ES-I3 (cell line): ENCODE measurements at regions not wholly inside any gene's neighbourhood (a gene's known extent, or its start where the extent isn't known, plus 50 kb on each side); places are given as distances from the start of the nearest gene placed in this dataset.

Experiments
- H3K36me3 ChIP-seq: 2 replicates; pipeline ENCODE4 v1.6.1; 2013; ENCODE audit warnings: mild to moderate bottlenecking, low read length, control low read depth, moderate library complexity; ENCODE audit not compliant: insufficient read depth
- H3K4me1 ChIP-seq: 2 replicates; pipeline ENCODE4 v1.6.1; 2013; ENCODE audit warnings: mild to moderate bottlenecking, control low read depth, low read length; ENCODE audit not compliant: insufficient read depth
- H3K9ac ChIP-seq: 2 replicates; pipeline ENCODE4 v1.6.1; 2013; ENCODE audit warnings: low read depth, mild to moderate bottlenecking, low read length, moderate library complexity
- H3K9me3 ChIP-seq: 2 replicates; pipeline ENCODE4 v1.6.1; 2013; ENCODE audit warnings: mild to moderate bottlenecking, low read length, moderate library complexity; ENCODE audit not compliant: control insufficient read depth, insufficient read depth

DNA sequence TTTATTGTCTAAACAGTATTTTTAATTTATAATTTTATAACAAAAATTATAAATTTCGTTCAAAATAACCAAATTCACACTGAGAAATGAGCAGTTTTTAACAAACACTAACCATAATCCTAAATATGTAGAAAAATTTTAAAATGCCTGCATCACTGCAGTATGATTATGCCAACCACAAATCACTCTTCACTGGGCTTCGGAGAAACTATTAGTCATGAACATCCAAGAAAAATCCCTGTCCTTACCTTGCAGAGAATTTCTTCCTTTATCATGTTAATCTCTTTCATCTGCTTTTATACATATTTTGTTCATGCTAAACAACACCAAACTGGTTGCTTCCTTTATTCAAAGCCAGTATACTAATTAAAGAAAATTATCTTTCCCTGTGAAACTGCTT, 511.0 kb upstream of the ALCAM start:
- no peak overlapping the region for H3K9ac ChIP-seq
- H3K4me1 ChIP-seq: peaks cover 23% of the 10 kb centered on the region; the same call in 1 of the 2 replicates
- no peaks in the 10 kb centered on the region for H3K36me3 ChIP-seq
- H3K9me3 ChIP-seq: no peaks in the 10 kb centered on the region

DNA sequence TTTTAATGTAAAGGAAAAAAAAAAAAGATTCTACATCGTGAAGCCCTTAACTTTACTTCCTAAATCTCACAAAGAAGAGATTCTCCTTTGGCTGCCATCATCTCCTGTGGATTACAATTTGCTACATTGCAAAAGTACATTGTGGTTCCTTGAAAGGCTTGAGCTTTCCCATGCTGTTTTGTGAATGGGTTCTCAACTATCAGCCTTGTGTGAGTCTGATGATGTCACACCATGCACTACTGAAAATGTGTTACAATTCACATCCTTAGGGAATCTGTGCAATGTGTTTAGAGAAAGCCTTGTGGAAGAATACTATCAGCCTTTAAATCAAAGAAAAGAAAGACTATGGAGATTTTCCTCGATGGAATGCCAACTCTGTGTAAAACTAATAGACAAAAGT, 510.0 kb upstream of the ALCAM start:
- Histone ChIP-seq H3K36me3 (no peaks in the 10 kb centered on the region), H3K4me1 (peaks cover 23% of the 10 kb centered on the region; the same call in 1 of the 2 replicates), H3K9me3 (no peaks in the 10 kb centered on the region), H3K9ac (no peak overlapping the region)

DNA sequence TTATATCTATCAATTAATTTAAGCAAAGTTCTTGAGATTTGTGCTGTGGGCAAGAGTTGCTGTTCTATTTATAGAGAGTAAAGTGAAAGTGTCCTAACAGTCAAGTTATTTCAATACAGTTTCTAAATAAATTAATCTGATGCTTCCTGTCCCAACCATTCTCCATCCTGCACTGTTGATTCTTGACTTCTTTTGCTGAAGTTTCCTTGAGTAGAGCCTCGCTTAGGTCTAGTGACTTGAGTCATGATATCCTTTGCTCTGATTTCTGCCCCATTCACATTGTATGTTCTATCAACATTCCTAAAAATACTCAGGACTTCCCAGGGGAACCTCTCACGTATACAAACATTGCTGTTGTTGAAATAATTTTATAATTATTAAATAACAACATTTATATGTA, 498.4 kb upstream of the ALCAM start:
- Histone ChIP-seq H3K9ac (no peak overlapping the region), H3K36me3 (no peaks in the 10 kb centered on the region), H3K9me3 (no peaks in the 10 kb centered on the region), H3K4me1 (no peaks in the 10 kb centered on the region)

DNA sequence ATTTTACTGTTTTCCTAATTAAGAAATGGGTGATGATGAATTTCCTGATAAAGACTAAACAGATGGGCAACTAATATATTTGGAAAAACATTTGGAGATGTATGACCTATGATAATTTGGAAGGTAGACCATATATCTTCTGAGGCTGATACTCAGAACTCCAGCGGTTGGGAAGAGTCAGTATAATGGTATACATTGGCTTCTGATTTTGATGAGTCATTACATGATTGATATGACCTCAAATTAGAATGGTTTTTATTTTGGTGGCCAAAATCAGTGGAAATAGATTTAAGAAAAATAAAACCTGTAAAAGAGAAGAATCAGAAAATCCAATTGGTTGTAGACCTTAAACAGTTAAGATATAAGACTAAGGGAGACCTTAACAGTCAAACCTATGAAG, 496.4 kb upstream of the ALCAM start:
- no peaks in the 10 kb centered on the region for H3K4me1 ChIP-seq
- no peaks in the 10 kb centered on the region for H3K9me3 ChIP-seq
- H3K36me3 ChIP-seq: no peaks in the 10 kb centered on the region
- no peak overlapping the region for H3K9ac ChIP-seq

DNA sequence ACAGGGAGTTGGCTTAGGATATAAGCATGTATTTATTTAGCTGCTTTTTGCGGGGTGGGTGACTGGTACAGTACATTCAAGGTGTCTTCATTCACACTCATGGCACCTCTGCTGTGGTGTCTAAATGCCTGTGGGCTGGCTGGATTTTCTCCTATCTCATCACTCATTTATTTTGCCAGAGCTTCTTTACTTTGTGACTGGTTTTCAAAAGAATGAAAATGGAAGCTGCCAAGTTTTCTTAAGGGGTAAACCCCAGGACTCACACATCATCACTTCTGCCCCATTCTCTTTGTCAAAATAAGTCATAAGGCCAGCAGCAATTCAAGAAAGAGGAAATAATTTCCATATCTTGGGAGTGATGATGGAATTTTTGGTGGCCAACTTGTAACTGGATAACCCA, 493.4 kb upstream of the ALCAM start:
- Histone ChIP-seq H3K9ac (no peak overlapping the region), H3K36me3 (no peaks in the 10 kb centered on the region), H3K4me1 (no peaks in the 10 kb centered on the region), H3K9me3 (no peaks in the 10 kb centered on the region)

DNA sequence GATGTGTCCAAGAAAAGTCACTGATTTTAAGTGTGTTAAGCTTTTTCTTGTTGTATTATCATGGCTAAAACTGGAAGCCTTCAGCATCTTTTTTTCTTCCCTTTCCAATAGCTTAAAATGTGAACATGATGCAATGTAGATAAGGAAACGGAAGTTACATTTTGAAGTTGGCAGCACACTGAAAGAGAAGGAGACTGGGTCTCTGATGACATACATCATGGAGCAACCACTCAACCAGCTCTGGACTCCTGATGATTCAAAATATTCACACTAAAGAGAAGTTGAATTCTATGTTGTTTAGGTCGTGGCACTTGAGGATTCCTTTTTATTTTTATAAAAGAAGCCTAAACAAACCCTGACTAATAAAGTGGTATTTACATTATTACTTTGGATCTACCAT, 488.3 kb upstream of the ALCAM start:
- Histone ChIP-seq H3K9ac (no peak overlapping the region), H3K9me3 (no peaks in the 10 kb centered on the region), H3K36me3 (no peaks in the 10 kb centered on the region), H3K4me1 (no peaks in the 10 kb centered on the region)

DNA sequence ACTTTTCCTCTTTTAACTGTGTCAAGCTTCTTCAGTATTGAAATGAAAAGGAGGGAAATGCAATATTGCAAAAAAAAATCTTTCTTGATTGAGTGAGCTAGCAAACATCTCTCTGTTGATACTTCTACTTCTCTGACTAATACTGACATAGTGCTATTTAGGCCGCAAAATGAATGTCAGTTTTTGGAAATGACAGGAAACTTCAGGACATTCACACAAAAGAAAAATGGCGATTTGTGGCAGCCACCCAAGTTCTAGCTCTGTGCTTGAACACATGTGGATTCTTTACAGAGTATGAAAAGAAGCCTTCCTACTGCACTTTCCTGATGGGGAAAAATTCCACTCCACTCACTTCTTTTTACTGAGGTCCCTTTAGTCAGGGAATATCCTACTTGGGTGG, 486.8 kb upstream of the ALCAM start:
- no peaks in the 10 kb centered on the region for H3K9me3 ChIP-seq
- H3K4me1 ChIP-seq: no peaks in the 10 kb centered on the region
- no peak overlapping the region for H3K9ac ChIP-seq
- H3K36me3 ChIP-seq: no peaks in the 10 kb centered on the region

DNA sequence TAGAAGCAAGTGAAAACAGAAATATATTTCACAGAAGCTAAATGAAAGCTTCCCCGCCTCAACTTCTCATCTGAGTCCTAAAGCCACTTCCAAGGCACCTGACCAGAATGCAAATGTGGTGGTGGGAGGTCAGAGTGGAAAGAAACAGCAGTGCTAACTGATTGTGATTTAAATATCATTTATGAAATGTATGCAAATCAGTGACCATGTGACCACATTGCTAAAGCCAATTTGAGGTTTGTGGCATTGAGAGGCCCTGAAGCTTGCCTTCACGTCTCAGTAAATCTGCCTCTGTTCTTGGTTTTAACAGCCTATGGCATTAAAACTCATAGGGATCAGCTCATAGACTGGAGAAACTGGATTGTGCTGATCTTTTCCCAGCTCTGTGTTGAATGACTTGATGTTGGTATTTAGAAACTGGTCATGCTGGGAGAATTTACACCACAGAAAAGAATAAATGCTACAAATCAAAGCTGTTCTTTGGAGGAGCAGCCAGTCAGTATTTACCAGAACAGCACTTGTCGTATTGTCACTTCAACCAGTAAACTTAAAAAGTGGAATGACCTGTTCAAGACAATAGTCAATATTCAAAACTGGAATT, 481.4 kb upstream of the ALCAM start:
- no peak overlapping the region for H3K9ac ChIP-seq
- H3K9me3 ChIP-seq: no peaks in the 10 kb centered on the region
- no peaks in the 10 kb centered on the region for H3K36me3 ChIP-seq
- peaks cover 5% of the 10 kb centered on the region; the same call in 1 of the 2 replicates for H3K4me1 ChIP-seq

DNA sequence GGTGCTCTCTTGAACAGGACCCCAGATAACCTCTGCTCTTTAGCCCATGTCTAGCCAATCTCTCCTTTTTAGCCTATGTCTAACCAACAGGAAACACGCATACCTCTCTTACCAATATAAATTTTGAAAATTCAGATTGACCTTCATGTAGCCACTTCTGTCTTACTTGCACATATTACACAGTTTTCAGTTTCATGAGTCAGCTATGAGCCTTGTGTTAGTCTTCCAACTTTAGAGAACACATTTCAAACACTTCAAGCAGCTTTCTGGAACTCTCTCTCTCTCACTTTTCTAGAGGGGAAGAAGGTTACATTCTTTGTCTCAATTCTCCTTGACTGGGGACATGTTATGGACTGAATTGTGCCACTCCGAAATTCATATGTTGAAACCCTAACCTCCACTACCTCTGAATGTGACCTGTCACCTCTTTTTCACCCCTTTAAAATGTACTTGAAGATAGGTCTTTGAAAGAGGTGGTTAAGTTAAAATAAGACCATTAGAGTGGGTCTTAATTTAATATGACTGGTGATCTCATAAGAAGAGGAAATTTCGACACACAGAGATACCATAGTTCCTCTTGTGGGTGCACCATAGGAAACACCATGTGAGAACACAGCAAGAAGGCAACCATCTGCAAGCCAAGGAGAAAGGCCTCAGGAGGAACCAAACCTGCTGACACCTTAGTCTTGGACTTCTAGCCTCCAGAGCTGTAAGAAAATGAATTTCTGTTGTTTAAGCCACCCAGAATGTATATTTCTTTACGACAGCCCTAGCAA, 480.3 kb upstream of the ALCAM start:
- peaks cover 5% of the 10 kb centered on the region; the same call in 1 of the 2 replicates for H3K4me1 ChIP-seq
- H3K36me3 ChIP-seq: no peaks in the 10 kb centered on the region
- H3K9ac ChIP-seq: no peak overlapping the region

DNA sequence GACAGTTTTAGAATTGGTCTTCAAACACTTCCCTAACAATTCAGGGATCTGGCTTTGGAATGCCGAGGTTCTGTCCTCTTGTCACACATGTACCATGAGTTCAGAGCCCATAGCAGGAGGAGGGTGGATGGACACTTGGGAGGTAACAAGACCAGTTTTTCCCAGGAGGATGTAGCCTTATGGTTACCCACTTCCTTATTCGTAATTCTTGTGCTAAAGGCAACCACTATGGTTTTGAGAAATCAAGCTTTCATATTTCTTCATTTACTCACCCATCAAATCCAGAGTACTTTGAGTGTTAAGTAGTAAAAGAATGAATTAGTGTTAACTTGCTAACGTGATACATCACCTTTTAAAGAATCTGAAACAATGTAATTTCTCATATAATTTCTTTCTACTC, 479.6 kb upstream of the ALCAM start:
- Histone ChIP-seq H3K36me3 (no peaks in the 10 kb centered on the region), H3K9ac (no peak overlapping the region), H3K4me1 (peaks cover 5% of the 10 kb centered on the region; the same call in 1 of the 2 replicates), H3K9me3 (no peaks in the 10 kb centered on the region)

More for the DNA sequence above, 480.3 kb upstream of the ALCAM start:
- H3K9me3 ChIP-seq: no peaks in the 10 kb centered on the region

DNA sequence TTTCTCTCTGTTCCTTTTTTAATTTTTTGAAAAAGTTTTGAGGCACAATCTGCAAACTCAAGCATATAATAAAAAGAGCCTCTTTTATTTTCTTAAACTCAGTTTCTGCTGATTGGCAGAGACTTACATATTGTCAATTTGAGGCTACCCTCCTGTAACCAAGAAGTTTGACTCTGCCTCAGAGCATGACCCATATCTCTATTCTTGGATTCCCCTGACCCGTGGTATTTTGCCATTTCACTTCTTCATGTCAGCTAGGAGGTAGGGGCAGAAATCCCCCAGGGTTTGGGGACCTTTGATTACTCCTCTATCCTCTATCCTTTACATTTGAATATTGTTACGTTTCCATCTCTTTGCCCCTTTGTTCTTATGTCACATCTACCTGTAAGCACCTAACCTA, 479.1 kb upstream of the ALCAM start:
- H3K9ac ChIP-seq: no peak overlapping the region

DNA sequence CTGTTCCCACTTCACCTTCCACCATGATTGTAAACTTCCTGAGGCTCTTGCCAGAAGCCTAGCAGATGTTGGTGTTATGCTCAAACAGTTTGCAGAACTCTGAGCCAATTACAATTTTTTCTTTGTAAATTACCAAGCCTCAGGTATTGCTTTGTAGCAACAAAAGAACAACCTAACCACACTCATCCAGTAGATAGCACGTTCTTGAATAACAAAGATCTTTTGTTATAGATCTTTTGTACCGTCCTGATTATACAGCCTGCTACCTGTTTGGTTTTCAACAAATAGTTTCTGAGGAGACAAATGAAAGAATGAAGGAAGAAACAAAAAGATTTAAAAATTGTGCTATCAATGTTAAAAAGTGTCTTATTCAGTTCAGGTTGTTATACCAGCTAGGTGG, 474.7 kb upstream of the ALCAM start:
- H3K36me3 ChIP-seq: no peaks in the 10 kb centered on the region
- H3K9me3 ChIP-seq: no peaks in the 10 kb centered on the region
- peaks cover 2% of the 10 kb centered on the region; the same call in 1 of the 2 replicates for H3K4me1 ChIP-seq
- H3K9ac ChIP-seq: no peak overlapping the region

More for the DNA sequence above, 479.1 kb upstream of the ALCAM start:
- no peaks in the 10 kb centered on the region for H3K9me3 ChIP-seq
- H3K4me1 ChIP-seq: peaks cover 7% of the 10 kb centered on the region; the same call in 1 of the 2 replicates
- no peaks in the 10 kb centered on the region for H3K36me3 ChIP-seq

DNA sequence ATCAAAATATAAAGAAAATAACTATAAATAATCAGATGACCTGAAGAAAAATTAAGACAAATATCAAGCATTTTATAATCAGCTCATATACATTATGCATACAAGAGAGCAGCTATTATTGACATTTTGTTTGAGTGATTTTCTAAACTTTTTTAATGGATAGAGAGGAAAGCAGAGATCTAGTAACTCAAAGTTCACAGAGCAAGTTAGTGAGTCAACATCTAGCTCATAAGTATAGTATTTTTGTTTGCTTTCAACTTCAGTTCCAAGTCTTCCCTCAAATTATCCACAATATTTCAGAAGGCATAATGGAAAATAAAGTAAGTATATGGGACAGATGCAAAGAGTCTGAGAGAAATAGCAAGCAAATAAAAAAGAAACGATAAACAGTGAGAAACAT, 470.1 kb upstream of the ALCAM start:
- H3K4me1 ChIP-seq: peaks cover 2% of the 10 kb centered on the region; the same call in 1 of the 2 replicates
- H3K9me3 ChIP-seq: no peaks in the 10 kb centered on the region
- H3K9ac ChIP-seq: no peak overlapping the region
- H3K36me3 ChIP-seq: no peaks in the 10 kb centered on the region

DNA sequence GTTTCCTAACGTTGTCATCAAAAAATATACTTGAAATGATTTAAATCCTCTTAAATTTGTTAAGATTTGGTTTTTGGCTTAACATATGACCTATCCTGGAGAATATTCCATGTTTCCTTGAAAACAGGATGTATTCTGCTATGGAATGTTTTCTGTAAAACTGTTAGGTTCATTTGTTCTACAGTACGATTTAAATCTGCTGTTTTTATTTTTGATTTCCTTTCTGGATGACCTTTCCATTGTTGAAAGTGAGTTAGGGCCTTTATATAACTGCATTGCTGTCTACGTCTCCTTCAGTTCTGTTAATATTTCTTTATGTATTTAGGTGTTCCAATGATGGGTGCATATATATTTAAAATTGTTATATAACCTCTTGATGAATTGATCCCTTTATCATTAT, 465.3 kb upstream of the ALCAM start:
- no peak overlapping the region for H3K9ac ChIP-seq

DNA sequence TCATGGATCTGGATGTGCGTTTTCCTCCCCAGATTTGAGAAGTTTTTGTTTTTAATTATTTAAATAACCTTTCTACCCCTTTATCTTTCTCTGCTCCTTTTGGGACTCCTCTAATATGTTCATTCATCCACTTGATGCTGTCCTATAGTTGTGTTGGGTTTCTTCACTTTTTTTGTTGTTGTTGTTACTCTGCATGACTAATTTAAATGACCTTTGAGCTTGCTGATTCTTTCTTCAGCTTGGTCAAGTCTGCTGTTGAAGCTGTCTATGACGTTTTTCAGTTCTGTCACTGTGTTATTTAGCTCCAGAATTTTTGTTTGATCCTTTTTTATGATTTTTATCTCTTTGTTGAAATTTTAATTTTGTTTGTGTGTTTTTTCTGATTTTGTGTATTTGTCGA, 463.6 kb upstream of the ALCAM start:
- Histone ChIP-seq H3K9me3 (no peaks in the 10 kb centered on the region), H3K36me3 (no peaks in the 10 kb centered on the region), H3K9ac (no peak overlapping the region), H3K4me1 (no peaks in the 10 kb centered on the region)

More for the DNA sequence above, 465.3 kb upstream of the ALCAM start:
- Histone ChIP-seq H3K36me3 (no peaks in the 10 kb centered on the region), H3K4me1 (no peaks in the 10 kb centered on the region), H3K9me3 (no peaks in the 10 kb centered on the region)
